Effector memory CD4-positive, alpha-beta T cell (primary cell): ENCODE measurements at regions not wholly inside any gene's neighbourhood (a gene's known extent, or its start where the extent isn't known, plus 50 kb on each side); places are given as distances from the start of the nearest gene placed in this dataset.

ENCODE experiments used
- DNase-seq, 3 donors: peaks; one replicate each; pipeline ENCODE4 v3.0.0-alpha.2; 2020
- H3K27ac ChIP-seq: 2 replicates; pipeline ENCODE4 v1.7.0; 2013; ENCODE audit warnings: mild to moderate bottlenecking, low read length, moderate library complexity; ENCODE audit not compliant: insufficient read depth, poor library complexity, severe bottlenecking
- H3K27me3 ChIP-seq: replicated peaks from 2 replicates; pipeline ENCODE4 v1.7.0; 2013; ENCODE audit warnings: mild to moderate bottlenecking, low read length; ENCODE audit not compliant: insufficient read depth, control insufficient read depth, poor library complexity, severe bottlenecking
- H3K36me3 ChIP-seq: 2 replicates; pipeline ENCODE4 v1.7.0; 2013; ENCODE audit warnings: mild to moderate bottlenecking, low read length, moderate library complexity; ENCODE audit not compliant: control insufficient read depth, insufficient read depth
- H3K4me1 ChIP-seq: 2 replicates; pipeline ENCODE4 v1.7.0; 2013; ENCODE audit warnings: low read length, mild to moderate bottlenecking; ENCODE audit not compliant: control insufficient read depth, insufficient read depth, poor library complexity, severe bottlenecking
- H3K4me3 ChIP-seq: 2 replicates; pipeline ENCODE4 v1.7.0; 2013; ENCODE audit warnings: low read length, low read depth, mild to moderate bottlenecking; ENCODE audit not compliant: insufficient read depth, poor library complexity, severe bottlenecking
- H3K9me3 ChIP-seq: 2 replicates; pipeline ENCODE4 v1.7.0; 2013; ENCODE audit warnings: mild to moderate bottlenecking, low read length, moderate library complexity; ENCODE audit not compliant: control insufficient read depth

- H3K36me3 ChIP-seq = no peaks in the 10 kb centered on the region
- no peaks in the 10 kb centered on the region for H3K27me3 ChIP-seq
- DNase-seq = no peak
- no peaks in the 10 kb centered on the region for H3K9me3 ChIP-seq
- no peaks in the 10 kb centered on the region for H3K4me1 ChIP-seq
- H3K4me3 ChIP-seq = no peak overlapping the region
- H3K27ac ChIP-seq = no peak overlapping the region
Observed at GRCh38 chr13:39971526-39971925, 316.1 kb downstream of the COG6 start.

GRCh38 chr13:39976481-39976880 is 321.0 kb downstream of the COG6 start:
- DNase-seq = no peak
- H3K4me3 ChIP-seq = no peak overlapping the region

GRCh38 chr13:39981056-39981455 is 325.6 kb downstream of the COG6 start:
- no peak for DNase-seq
- Histone ChIP-seq H3K9me3 (no peaks in the 10 kb centered on the region), H3K4me1 (no peaks in the 10 kb centered on the region), H3K36me3 (no peaks in the 10 kb centered on the region), H3K27me3 (no peaks in the 10 kb centered on the region), H3K4me3 (no peak overlapping the region), H3K27ac (no peak overlapping the region)

More at GRCh38 chr13:39976481-39976880, 321.0 kb downstream of the COG6 start:
- H3K27me3 ChIP-seq = no peaks in the 10 kb centered on the region
- H3K27ac ChIP-seq = no peak overlapping the region
- H3K4me1 ChIP-seq = no peaks in the 10 kb centered on the region
- no peaks in the 10 kb centered on the region for H3K36me3 ChIP-seq
- H3K9me3 ChIP-seq = no peaks in the 10 kb centered on the region

- Histone ChIP-seq H3K9me3 (no peaks in the 10 kb centered on the region), H3K27ac (no peak overlapping the region), H3K4me1 (no peaks in the 10 kb centered on the region), H3K36me3 (no peaks in the 10 kb centered on the region), H3K4me3 (no peak overlapping the region), H3K27me3 (no peaks in the 10 kb centered on the region)
- no peak for DNase-seq
Observed at GRCh38 chr13:39982745-39983144, 327.3 kb downstream of the COG6 start.

- no peak for DNase-seq
- H3K27ac ChIP-seq = no peak overlapping the region
Observed at GRCh38 chr13:39985071-39985470, 329.6 kb downstream of the COG6 start.

GRCh38 chr13:39988351-39988750 is 332.9 kb downstream of the COG6 start:
- H3K27ac ChIP-seq = no peak overlapping the region
- H3K4me1 ChIP-seq = no peaks in the 10 kb centered on the region
- no peaks in the 10 kb centered on the region for H3K36me3 ChIP-seq
- H3K27me3 ChIP-seq = no peaks in the 10 kb centered on the region
- H3K9me3 ChIP-seq = no peaks in the 10 kb centered on the region
- no peak overlapping the region for H3K4me3 ChIP-seq
- no peak for DNase-seq

More at GRCh38 chr13:39985071-39985470, 329.6 kb downstream of the COG6 start:
- no peaks in the 10 kb centered on the region for H3K4me1 ChIP-seq
- H3K9me3 ChIP-seq = no peaks in the 10 kb centered on the region
- H3K27me3 ChIP-seq = no peaks in the 10 kb centered on the region
- no peaks in the 10 kb centered on the region for H3K36me3 ChIP-seq
- no peak overlapping the region for H3K4me3 ChIP-seq

GRCh38 chr13:39998166-39998565 is 342.7 kb downstream of the COG6 start:
- H3K36me3 ChIP-seq = no peaks in the 10 kb centered on the region
- H3K27me3 ChIP-seq = no peaks in the 10 kb centered on the region
- H3K27ac ChIP-seq = no peak overlapping the region
- no peak for DNase-seq
- H3K4me1 ChIP-seq = no peaks in the 10 kb centered on the region
- no peak overlapping the region for H3K4me3 ChIP-seq
- H3K9me3 ChIP-seq = no peaks in the 10 kb centered on the region

GRCh38 chr13:40002016-40002415 is 346.6 kb downstream of the COG6 start:
- no peaks in the 10 kb centered on the region for H3K4me1 ChIP-seq

GRCh38 chr13:40013554-40013953 is 358.1 kb downstream of the COG6 start:
- no peaks in the 10 kb centered on the region for H3K4me1 ChIP-seq
- no peak overlapping the region for H3K27ac ChIP-seq
- no peaks in the 10 kb centered on the region for H3K36me3 ChIP-seq
- no peak overlapping the region for H3K4me3 ChIP-seq
- H3K9me3 ChIP-seq = no peaks in the 10 kb centered on the region
- no peak for DNase-seq
- H3K27me3 ChIP-seq = no peaks in the 10 kb centered on the region

More at GRCh38 chr13:40002016-40002415, 346.6 kb downstream of the COG6 start:
- no peaks in the 10 kb centered on the region for H3K9me3 ChIP-seq
- H3K27me3 ChIP-seq = no peaks in the 10 kb centered on the region
- DNase-seq = no peak
- H3K27ac ChIP-seq = no peak overlapping the region
- no peak overlapping the region for H3K4me3 ChIP-seq
- no peaks in the 10 kb centered on the region for H3K36me3 ChIP-seq

- no peak for DNase-seq
- Histone ChIP-seq H3K27me3 (no peaks in the 10 kb centered on the region), H3K4me3 (no peak overlapping the region), H3K36me3 (no peaks in the 10 kb centered on the region), H3K9me3 (no peaks in the 10 kb centered on the region), H3K27ac (no peak overlapping the region), H3K4me1 (no peaks in the 10 kb centered on the region)
Observed at GRCh38 chr13:40016953-40017660, 361.6 kb downstream of the COG6 start.
